ENCODE measurements at regions not wholly inside any gene's neighbourhood (a gene's known extent, or its start where the extent isn't known, plus 50 kb on each side); places are given as distances from the start of the nearest gene placed in this dataset.

- H3K9me1 ChIP-seq (ENCODE audit: control insufficient read depth, extremely low read depth, insufficient read depth, low read length): no peaks in the 10 kb centered on the region
- H3K9me3 ChIP-seq (ENCODE audit: control insufficient read depth, low read depth, low read length): no peaks in the 10 kb centered on the region
- H2AFZ ChIP-seq (ENCODE audit: control insufficient read depth, low read length): peak overlapping the region; percentile 70
- FAIRE-seq: no peak
- no peaks in the 10 kb centered on the region for H3K36me3 ChIP-seq (ENCODE audit: control insufficient read depth in 2 of 2, extremely low read depth in 1 of 2, insufficient read depth in 2 of 2, low read length in 2 of 2)
- peaks cover 7% of the 10 kb centered on the region for H3K4me1 ChIP-seq (ENCODE audit: control insufficient read depth, extremely low read depth, insufficient read depth, low read length)
- no peak overlapping the region for H3K4me2 ChIP-seq (ENCODE audit: control insufficient read depth, extremely low read depth, insufficient read depth, low read depth, low read length)
- TF ChIP-seq EZH2 (IDR thresholded peaks at IDR 0.05; ENCODE audit: low read length) (no peak), CTCF (optimal IDR thresholded peaks at IDR 0.05 in 1 of 3, IDR thresholded peaks at IDR 0.05 in 1 of 3, conservative IDR thresholded peaks at IDR 0.05 in 1 of 3; ENCODE audit: extremely low read depth in 1 of 3, insufficient read depth in 2 of 3, low read length in 3 of 3) (no peak)
- H3K27me3 ChIP-seq (ENCODE audit: control insufficient read depth, extremely low read depth, insufficient read depth, low read length): no peaks in the 10 kb centered on the region
- dilution Hi-C loops (cut with MboI; ENCODE audit: extremely low pct_ligation_motif_present, low sequenced_read_pairs): no loop called here
- no peaks in the 10 kb centered on the region for H3K79me2 ChIP-seq (ENCODE audit: control insufficient read depth, insufficient read depth, low read length)
- no peak overlapping the region for H3K9ac ChIP-seq (ENCODE audit: control insufficient read depth, extremely low read depth, insufficient read depth, low read length)
- H4K20me1 ChIP-seq (ENCODE audit: control insufficient read depth, extremely low read depth, insufficient read depth, low read length): no peaks in the 10 kb centered on the region
- no peak overlapping the region for H3K27ac ChIP-seq (ENCODE audit: control insufficient read depth, insufficient read depth, low read length)
- H3K4me3 ChIP-seq (ENCODE audit: control insufficient read depth in 2 of 3, extremely low read depth in 1 of 3, insufficient read depth in 2 of 3, low read depth in 1 of 3, low read length in 3 of 3): no peak overlapping the region
- no peak for DNase-seq (ENCODE audit: low read depth, low spot score)
Measured at GRCh38 chr20:50455656-50456451, 54.3 kb upstream of the PTPN1 start.

GRCh38 chr20:50456452-50457324 lies 53.5 kb upstream of the PTPN1 start:
- peaks cover 7% of the 10 kb centered on the region for H3K4me1 ChIP-seq (ENCODE audit: control insufficient read depth, extremely low read depth, insufficient read depth, low read length)
- H4K20me1 ChIP-seq (ENCODE audit: control insufficient read depth, extremely low read depth, insufficient read depth, low read length): no peaks in the 10 kb centered on the region
- no peak overlapping the region for H3K27ac ChIP-seq (ENCODE audit: control insufficient read depth, insufficient read depth, low read length)
- H2AFZ ChIP-seq (ENCODE audit: control insufficient read depth, low read length): no peak overlapping the region
- H3K79me2 ChIP-seq (ENCODE audit: control insufficient read depth, insufficient read depth, low read length): no peaks in the 10 kb centered on the region
- FAIRE-seq (no peak), DNase-seq (ENCODE audit: low read depth, low spot score) (no peak)
- H3K9ac ChIP-seq (ENCODE audit: control insufficient read depth, extremely low read depth, insufficient read depth, low read length): no peak overlapping the region
- H3K36me3 ChIP-seq (ENCODE audit: control insufficient read depth in 2 of 2, extremely low read depth in 1 of 2, insufficient read depth in 2 of 2, low read length in 2 of 2): no peaks in the 10 kb centered on the region
- no peak overlapping the region for H3K4me2 ChIP-seq (ENCODE audit: control insufficient read depth, extremely low read depth, insufficient read depth, low read depth, low read length)
- no peak for TF ChIP-seq EZH2 (IDR thresholded peaks at IDR 0.05; ENCODE audit: low read length)
- TF ChIP-seq CTCF (optimal IDR thresholded peaks at IDR 0.05 in 1 of 3, IDR thresholded peaks at IDR 0.05 in 1 of 3, conservative IDR thresholded peaks at IDR 0.05 in 1 of 3; ENCODE audit: extremely low read depth in 1 of 3, insufficient read depth in 2 of 3, low read length in 3 of 3): peak in 1 of 3 experiments; percentile 23
- dilution Hi-C loops (cut with MboI; ENCODE audit: extremely low pct_ligation_motif_present, low sequenced_read_pairs): no loop called here
- no peaks in the 10 kb centered on the region for H3K9me1 ChIP-seq (ENCODE audit: control insufficient read depth, extremely low read depth, insufficient read depth, low read length)
- H3K4me3 ChIP-seq (ENCODE audit: control insufficient read depth in 2 of 3, extremely low read depth in 1 of 3, insufficient read depth in 2 of 3, low read depth in 1 of 3, low read length in 3 of 3): no peak overlapping the region
- no peaks in the 10 kb centered on the region for H3K9me3 ChIP-seq (ENCODE audit: control insufficient read depth, low read depth, low read length)
- no peaks in the 10 kb centered on the region for H3K27me3 ChIP-seq (ENCODE audit: control insufficient read depth, extremely low read depth, insufficient read depth, low read length)

All from keratinocyte (primary cell).